ENCODE measurements at regions not wholly inside any gene's neighbourhood (a gene's known extent, or its start where the extent isn't known, plus 50 kb on each side); places are given as distances from the start of the nearest gene placed in this dataset.

DNA sequence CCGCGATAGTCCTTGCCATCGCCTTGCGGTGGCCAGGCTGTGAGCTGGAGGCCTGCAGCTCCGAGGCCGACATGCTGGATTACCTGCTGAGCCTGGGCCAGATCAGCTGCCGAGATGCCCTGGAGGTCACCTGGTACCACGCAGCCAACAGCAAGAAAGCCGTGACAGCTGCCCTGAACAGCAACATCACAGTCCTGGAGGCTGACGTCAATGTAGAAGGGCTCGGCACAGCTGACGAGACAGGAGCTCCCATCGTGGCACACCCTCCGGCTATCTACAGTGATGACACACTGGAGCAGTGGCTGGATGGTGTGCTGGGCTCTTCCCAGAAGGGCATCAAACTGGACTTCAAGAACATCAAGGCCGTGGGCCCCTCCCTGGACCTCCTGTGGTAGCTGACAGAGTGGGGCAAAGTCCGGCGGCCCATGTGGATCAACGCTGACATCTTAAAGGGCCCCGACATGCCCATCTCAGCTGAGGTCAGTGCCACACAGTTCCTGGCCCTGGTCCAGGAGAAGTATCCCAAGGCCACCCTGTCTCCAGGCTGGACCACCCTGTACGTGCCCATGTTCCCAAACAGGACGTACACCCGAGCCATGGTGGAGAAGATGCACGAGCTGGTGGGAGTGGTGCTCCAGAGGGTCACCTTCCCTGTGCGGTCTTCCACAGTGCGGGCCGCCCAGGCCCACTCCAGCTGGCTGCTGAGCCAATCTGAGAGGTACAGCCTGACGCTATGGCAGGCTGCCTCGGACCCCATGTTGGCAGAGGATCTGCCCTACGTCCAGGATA is 70.2 kb downstream of the FAM43A start:
- Histone ChIP-seq H4K20me1 (ENCODE audit: low read depth, low read length) (no peaks in the 10 kb centered on the region), H3K9ac (ENCODE audit: low read length) (no peak overlapping the region), H3K4me2 (ENCODE audit: low read depth, low read length, poor library complexity, severe bottlenecking) (no peak overlapping the region), H3K27ac (ENCODE audit: low read depth, low read length) (no peak overlapping the region), H3F3A (ENCODE audit: insufficient read depth) (no peaks in the 10 kb centered on the region), H3K79me2 (ENCODE audit: insufficient read depth, low read length) (no peaks in the 10 kb centered on the region), H3K4me3 (ENCODE audit: insufficient read depth, low read length, poor library complexity, severe bottlenecking) (no peak overlapping the region), H3K9me3 (ENCODE audit: insufficient read depth, low read length) (no peaks in the 10 kb centered on the region), H3K36me3 (ENCODE audit: low read length) (no peaks in the 10 kb centered on the region), H3K27me3 (ENCODE audit: low read length) (no peaks in the 10 kb centered on the region), H2AFZ (ENCODE audit: low read depth, low read length, severe bottlenecking) (no peak overlapping the region), H3K9me2 (replicated peaks; ENCODE audit: insufficient read depth, low read length) (no peaks in the 10 kb centered on the region)
- TF ChIP-seq CTCF (IDR thresholded peaks at IDR 0.05; ENCODE audit: insufficient read depth, low read length, poor library complexity, severe bottlenecking) = no peak
- TF ChIP-seq EZH2phosphoT487 (conservative IDR thresholded peaks at IDR 0.05; ENCODE audit: low read length) = no peak

DNA sequence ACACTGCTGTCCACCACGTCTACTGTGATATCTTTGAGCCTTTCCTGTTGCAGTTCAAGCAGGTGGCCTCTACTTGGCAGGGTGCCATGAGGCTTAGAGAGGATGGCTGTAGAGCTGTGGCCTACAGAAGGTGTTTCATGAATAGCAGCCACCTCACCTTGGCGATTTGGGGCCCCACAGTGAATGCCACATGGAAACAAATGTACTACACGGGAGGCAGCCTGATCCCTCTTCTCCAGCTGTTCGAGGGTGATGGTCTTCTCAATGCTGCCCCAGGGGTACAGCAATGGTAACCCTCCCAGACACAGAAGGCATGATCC is 70.7 kb downstream of the FAM43A start:
- Histone ChIP-seq H3K4me2 (ENCODE audit: low read depth, low read length, poor library complexity, severe bottlenecking) (no peak overlapping the region), H3K27ac (ENCODE audit: low read depth, low read length) (no peak overlapping the region), H3K27me3 (ENCODE audit: low read length) (no peaks in the 10 kb centered on the region), H2AFZ (ENCODE audit: low read depth, low read length, severe bottlenecking) (no peak overlapping the region), H4K20me1 (ENCODE audit: low read depth, low read length) (no peaks in the 10 kb centered on the region), H3K36me3 (ENCODE audit: low read length) (no peaks in the 10 kb centered on the region), H3K9me2 (replicated peaks; ENCODE audit: insufficient read depth, low read length) (no peaks in the 10 kb centered on the region), H3F3A (ENCODE audit: insufficient read depth) (no peaks in the 10 kb centered on the region), H3K4me3 (ENCODE audit: insufficient read depth, low read length, poor library complexity, severe bottlenecking) (no peak overlapping the region), H3K9me3 (ENCODE audit: insufficient read depth, low read length) (no peaks in the 10 kb centered on the region), H3K79me2 (ENCODE audit: insufficient read depth, low read length) (no peaks in the 10 kb centered on the region), H3K9ac (ENCODE audit: low read length) (no peak overlapping the region)
- no peak for TF ChIP-seq CTCF (IDR thresholded peaks at IDR 0.05; ENCODE audit: insufficient read depth, low read length, poor library complexity, severe bottlenecking)
- TF ChIP-seq EZH2phosphoT487 (conservative IDR thresholded peaks at IDR 0.05; ENCODE audit: low read length) = no peak

DNA sequence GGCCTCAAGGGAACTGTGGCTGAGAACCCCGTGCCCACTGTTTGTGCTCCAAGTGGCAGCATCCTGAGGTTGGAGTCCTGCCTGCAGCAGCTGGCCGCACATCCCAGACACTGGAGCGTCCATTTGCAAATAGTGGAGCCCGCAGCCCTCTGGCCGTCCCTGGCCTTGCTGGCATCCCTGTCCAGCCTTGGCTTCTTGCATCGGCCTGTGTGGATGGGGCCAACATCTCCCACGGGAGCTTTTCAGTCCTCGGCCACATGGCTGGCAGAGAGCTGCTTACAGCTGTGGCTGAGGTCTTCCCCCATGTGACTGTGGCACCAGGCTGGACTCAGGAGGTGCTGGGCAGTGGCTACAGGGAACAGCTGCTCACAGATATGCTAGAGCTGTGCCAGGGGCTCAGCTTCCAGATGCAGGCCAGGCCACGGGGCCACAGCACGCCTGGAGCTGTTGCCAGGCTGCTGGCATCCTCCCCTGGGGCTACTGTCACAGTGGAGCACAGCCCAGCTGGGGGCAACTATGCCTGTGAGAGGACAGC is 71.2 kb downstream of the FAM43A start:
- no peaks in the 10 kb centered on the region for H3K79me2 ChIP-seq (ENCODE audit: insufficient read depth, low read length)
- no peak overlapping the region for H3K9ac ChIP-seq (ENCODE audit: low read length)
- no peak overlapping the region for H2AFZ ChIP-seq (ENCODE audit: low read depth, low read length, severe bottlenecking)
- H3K4me2 ChIP-seq (ENCODE audit: low read depth, low read length, poor library complexity, severe bottlenecking) = no peak overlapping the region
- H3K27me3 ChIP-seq (ENCODE audit: low read length) = no peaks in the 10 kb centered on the region
- no peak overlapping the region for H3K4me3 ChIP-seq (ENCODE audit: insufficient read depth, low read length, poor library complexity, severe bottlenecking)
- no peaks in the 10 kb centered on the region for H3F3A ChIP-seq (ENCODE audit: insufficient read depth)
- TF ChIP-seq CTCF (IDR thresholded peaks at IDR 0.05; ENCODE audit: insufficient read depth, low read length, poor library complexity, severe bottlenecking) = no peak
- TF ChIP-seq EZH2phosphoT487 (conservative IDR thresholded peaks at IDR 0.05; ENCODE audit: low read length) = no peak
- H3K9me2 ChIP-seq (replicated peaks; ENCODE audit: insufficient read depth, low read length) = no peaks in the 10 kb centered on the region
- no peaks in the 10 kb centered on the region for H3K9me3 ChIP-seq (ENCODE audit: insufficient read depth, low read length)
- no peaks in the 10 kb centered on the region for H3K36me3 ChIP-seq (ENCODE audit: low read length)
- H3K27ac ChIP-seq (ENCODE audit: low read depth, low read length) = no peak overlapping the region
- no peaks in the 10 kb centered on the region for H4K20me1 ChIP-seq (ENCODE audit: low read depth, low read length)

All from SU-DHL-6 (cell line).